ENCODE measurements at regions not wholly inside any gene's neighbourhood (a gene's known extent, or its start where the extent isn't known, plus 50 kb on each side); places are given as distances from the start of the nearest gene placed in this dataset.

- Histone ChIP-seq H3K4me3 (ENCODE audit: low read depth, low read length, poor library complexity, severe bottlenecking) (no peak overlapping the region), H3K9me3 (ENCODE audit: low read length) (no peaks in the 10 kb centered on the region), H3K4me1 (ENCODE audit: insufficient read depth, low read length, poor library complexity, severe bottlenecking) (no peaks in the 10 kb centered on the region), H4K20me1 (ENCODE audit: insufficient read depth, low read length) (no peaks in the 10 kb centered on the region), H3K79me2 (ENCODE audit: insufficient read depth, low read depth, low read length) (no peaks in the 10 kb centered on the region), H3K27ac (ENCODE audit: low read depth, low read length, poor library complexity, severe bottlenecking) (no peak overlapping the region), H3K4me2 (ENCODE audit: low read length) (no peak overlapping the region), H3K36me3 (ENCODE audit: insufficient read depth, low read length) (no peaks in the 10 kb centered on the region), H3K9me2 (ENCODE audit: insufficient read depth, low read length) (no peaks in the 10 kb centered on the region), H2AFZ (ENCODE audit: low read length) (no peak overlapping the region)
- TF ChIP-seq EZH2phosphoT487 (IDR thresholded peaks at IDR 0.05; ENCODE audit: borderline replicate concordance, low read depth, low read length) (no peak), CTCF (conservative IDR thresholded peaks at IDR 0.05; ENCODE audit: low read length) (no peak)
- intact Hi-C loops (cut with micrococcal nuclease; ENCODE audit: unreplicated experiment) = no loop called here
- BruUV-seq (replicated peaks) = no TSS peak
- POLR2A ChIA-PET = no interaction called here
- no peak for DNase-seq (ENCODE audit: low spot score)
- CTCF ChIA-PET (ENCODE audit: unreplicated experiment) = no interaction called here
Measured at GRCh38 chr2:238703436-238703835, 144.4 kb upstream of the TWIST2 start.

GRCh38 chr2:238704471-238705225, 143.2 kb upstream of the TWIST2 start:
- no peak overlapping the region for H3K4me2 ChIP-seq (ENCODE audit: low read length)
- H3K4me3 ChIP-seq (ENCODE audit: low read depth, low read length, poor library complexity, severe bottlenecking) = no peak overlapping the region
- H3K4me1 ChIP-seq (ENCODE audit: insufficient read depth, low read length, poor library complexity, severe bottlenecking) = no peaks in the 10 kb centered on the region
- intact Hi-C loops (cut with micrococcal nuclease; ENCODE audit: unreplicated experiment) = no loop called here
- no peaks in the 10 kb centered on the region for H3K79me2 ChIP-seq (ENCODE audit: insufficient read depth, low read depth, low read length)
- H4K20me1 ChIP-seq (ENCODE audit: insufficient read depth, low read length) = no peaks in the 10 kb centered on the region
- H2AFZ ChIP-seq (ENCODE audit: low read length) = no peak overlapping the region
- H3K9me2 ChIP-seq (ENCODE audit: insufficient read depth, low read length) = no peaks in the 10 kb centered on the region
- no peak for DNase-seq (ENCODE audit: low spot score)
- ChIA-PET POLR2A (no interaction called here), CTCF (ENCODE audit: unreplicated experiment) (no interaction called here)
- no peaks in the 10 kb centered on the region for H3K36me3 ChIP-seq (ENCODE audit: insufficient read depth, low read length)
- no peaks in the 10 kb centered on the region for H3K9me3 ChIP-seq (ENCODE audit: low read length)
- BruUV-seq (replicated peaks) = no TSS peak
- H3K27ac ChIP-seq (ENCODE audit: low read depth, low read length, poor library complexity, severe bottlenecking) = no peak overlapping the region
- TF ChIP-seq CTCF (conservative IDR thresholded peaks at IDR 0.05; ENCODE audit: low read length) (no peak), EZH2phosphoT487 (IDR thresholded peaks at IDR 0.05; ENCODE audit: borderline replicate concordance, low read depth, low read length) (no peak)

- H4K20me1 ChIP-seq (ENCODE audit: insufficient read depth, low read length) = no peaks in the 10 kb centered on the region
- H3K4me2 ChIP-seq (ENCODE audit: low read length) = no peak overlapping the region
- H3K4me1 ChIP-seq (ENCODE audit: insufficient read depth, low read length, poor library complexity, severe bottlenecking) = no peaks in the 10 kb centered on the region
- no peak overlapping the region for H3K27ac ChIP-seq (ENCODE audit: low read depth, low read length, poor library complexity, severe bottlenecking)
- no peaks in the 10 kb centered on the region for H3K79me2 ChIP-seq (ENCODE audit: insufficient read depth, low read depth, low read length)
- DNase-seq (ENCODE audit: low spot score) = no peak
- no TSS peak for BruUV-seq (replicated peaks)
- TF ChIP-seq EZH2phosphoT487 (IDR thresholded peaks at IDR 0.05; ENCODE audit: borderline replicate concordance, low read depth, low read length) = no peak
- no peak for TF ChIP-seq CTCF (conservative IDR thresholded peaks at IDR 0.05; ENCODE audit: low read length)
- intact Hi-C loops (cut with micrococcal nuclease; ENCODE audit: unreplicated experiment) = no loop called here
- POLR2A ChIA-PET = interaction anchor here (0.7 kb wide), 1 partner anchor 1479 kb away, joined by 4 read pairs; no protein-coding TSS in a partner anchor
- H3K9me3 ChIP-seq (ENCODE audit: low read length) = no peaks in the 10 kb centered on the region
- no peak overlapping the region for H3K4me3 ChIP-seq (ENCODE audit: low read depth, low read length, poor library complexity, severe bottlenecking)
- no peaks in the 10 kb centered on the region for H3K36me3 ChIP-seq (ENCODE audit: insufficient read depth, low read length)
- H3K9me2 ChIP-seq (ENCODE audit: insufficient read depth, low read length) = no peaks in the 10 kb centered on the region
- CTCF ChIA-PET (ENCODE audit: unreplicated experiment) = no interaction called here
- no peak overlapping the region for H2AFZ ChIP-seq (ENCODE audit: low read length)
Measured at GRCh38 chr2:238706163-238706562, 141.7 kb upstream of the TWIST2 start.

Data from OCI-LY7 (cell line).